Neutrophil (primary cell): ENCODE measurements at regions not wholly inside any gene's neighbourhood (a gene's known extent, or its start where the extent isn't known, plus 50 kb on each side); places are given as distances from the start of the nearest gene placed in this dataset.

ENCODE experiments used
- H3K27ac ChIP-seq: fragments of 200-600 bp; sonication (generic); 2 replicates; pipeline ENCODE4 v1.5.1; 2016; ENCODE audit warnings: mild to moderate bottlenecking, moderate library complexity
- H3K27me3 ChIP-seq: fragments of 200-600 bp; sonication (generic); 2 replicates; pipeline ENCODE4 v1.6.0; 2016; ENCODE audit warnings: mild to moderate bottlenecking
- H3K36me3 ChIP-seq: fragments of 200-600 bp; sonication (generic); 2 replicates; pipeline ENCODE4 v1.5.1; 2017
- H3K4me1 ChIP-seq, 2 experiments: fragments of 200-600 bp in 1 of 2; sonication (generic) in 1 of 2; 1 replicate in 1 of 2; 2 replicates in 1 of 2; pipeline versions ENCODE4 v1.5.1 to v1.6.1; 2013 to 2016; ENCODE audit warnings: low read depth in 1 of 2, low read length in 1 of 2, mild to moderate bottlenecking in 1 of 2, moderate library complexity in 1 of 2; ENCODE audit not compliant: control insufficient read depth in 1 of 2, insufficient read depth in 1 of 2
- H3K4me3 ChIP-seq, 2 experiments: fragments of 200-600 bp in 1 of 2; sonication (generic) in 1 of 2; 1 replicate in 1 of 2; 2 replicates in 1 of 2; pipeline ENCODE4 v1.5.1; 2013 to 2016; ENCODE audit warnings: low read depth in 1 of 2, low read length in 1 of 2, mild to moderate bottlenecking in 1 of 2, moderate library complexity in 1 of 2
- H3K9me3 ChIP-seq: fragments of 200-600 bp; sonication (generic); 2 replicates; pipeline ENCODE4 v1.5.1; 2016
- TF ChIP-seq, protein P1 (sequence below): fragments of 200-600 bp; sonication (generic); IDR thresholded peaks from 2 replicates; pipeline ENCODE4 v1.5.1; 2016; ENCODE audit warnings: antibody characterized with exemption

DNA sequence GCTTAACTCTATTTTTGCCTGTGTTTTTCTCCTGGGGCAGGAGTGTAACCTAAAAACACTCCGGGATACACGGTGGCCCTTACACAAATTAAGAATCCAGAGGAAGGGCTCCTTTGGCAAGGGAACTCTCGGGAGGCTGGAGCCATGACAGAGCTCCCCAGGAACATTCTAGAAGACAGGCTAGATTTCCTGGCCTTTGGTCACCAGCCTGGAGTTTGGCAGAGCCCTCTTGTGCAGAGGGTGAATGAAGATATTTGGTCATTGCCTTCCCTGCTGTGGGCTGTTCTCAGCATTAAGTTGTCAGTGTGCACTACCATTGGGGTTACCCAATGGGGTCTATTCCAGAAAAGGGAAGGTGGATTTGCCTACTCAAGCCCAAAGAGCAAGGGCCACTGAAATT is 53.8 kb upstream of the LNX1 start:
- Histone ChIP-seq H3K27me3 (no peaks in the 10 kb centered on the region), H3K36me3 (no peaks in the 10 kb centered on the region), H3K9me3 (no peaks in the 10 kb centered on the region), H3K4me1 (no peaks in the 10 kb centered on the region), H3K27ac (no peak overlapping the region), H3K4me3 (no peak overlapping the region)
- TF ChIP-seq, protein P1, sequence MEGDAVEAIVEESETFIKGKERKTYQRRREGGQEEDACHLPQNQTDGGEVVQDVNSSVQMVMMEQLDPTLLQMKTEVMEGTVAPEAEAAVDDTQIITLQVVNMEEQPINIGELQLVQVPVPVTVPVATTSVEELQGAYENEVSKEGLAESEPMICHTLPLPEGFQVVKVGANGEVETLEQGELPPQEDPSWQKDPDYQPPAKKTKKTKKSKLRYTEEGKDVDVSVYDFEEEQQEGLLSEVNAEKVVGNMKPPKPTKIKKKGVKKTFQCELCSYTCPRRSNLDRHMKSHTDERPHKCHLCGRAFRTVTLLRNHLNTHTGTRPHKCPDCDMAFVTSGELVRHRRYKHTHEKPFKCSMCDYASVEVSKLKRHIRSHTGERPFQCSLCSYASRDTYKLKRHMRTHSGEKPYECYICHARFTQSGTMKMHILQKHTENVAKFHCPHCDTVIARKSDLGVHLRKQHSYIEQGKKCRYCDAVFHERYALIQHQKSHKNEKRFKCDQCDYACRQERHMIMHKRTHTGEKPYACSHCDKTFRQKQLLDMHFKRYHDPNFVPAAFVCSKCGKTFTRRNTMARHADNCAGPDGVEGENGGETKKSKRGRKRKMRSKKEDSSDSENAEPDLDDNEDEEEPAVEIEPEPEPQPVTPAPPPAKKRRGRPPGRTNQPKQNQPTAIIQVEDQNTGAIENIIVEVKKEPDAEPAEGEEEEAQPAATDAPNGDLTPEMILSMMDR: no peak

- no peak overlapping the region for H3K27ac ChIP-seq
- no peaks in the 10 kb centered on the region for H3K4me1 ChIP-seq
- no peak overlapping the region for H3K4me3 ChIP-seq
- H3K36me3 ChIP-seq: no peaks in the 10 kb centered on the region
- H3K9me3 ChIP-seq: no peaks in the 10 kb centered on the region
- TF ChIP-seq, protein P1: no peak
- no peaks in the 10 kb centered on the region for H3K27me3 ChIP-seq
These were observed 53.3 kb upstream of the LNX1 start for GRCh38 chr4:53644607-53645006.
